ENCODE measurements at regions not wholly inside any gene's neighbourhood (a gene's known extent, or its start where the extent isn't known, plus 50 kb on each side); places are given as distances from the start of the nearest gene placed in this dataset.

DNA sequence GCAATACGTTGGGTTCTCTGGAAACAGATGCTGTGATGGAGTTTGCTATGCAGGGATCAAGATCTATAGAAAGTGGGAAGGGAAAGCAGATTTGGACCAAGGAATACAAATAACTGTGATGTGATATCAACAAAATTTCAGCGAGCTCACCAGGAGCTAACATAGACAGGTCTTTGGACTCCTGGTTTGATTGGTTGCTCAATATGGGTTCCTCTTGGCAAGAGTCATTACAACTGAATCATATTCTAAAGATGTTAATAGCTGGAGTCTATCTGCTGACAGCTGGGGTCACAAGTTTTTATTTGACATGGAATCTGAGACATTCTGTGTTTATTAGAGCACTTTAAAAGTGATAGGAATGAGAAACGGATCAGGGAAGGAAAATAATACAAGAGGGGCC, 637.6 kb upstream of the GNPDA2 start:
- no peaks in the 10 kb centered on the region for H3K27me3 ChIP-seq
- intact Hi-C loops (cut with DNase I), result no loop called here
- H3K9me3 ChIP-seq, result peaks cover 0 to 4% of the 10 kb centered on the region in 2 donors
- H3K4me3 ChIP-seq, result no peak overlapping the region
- no peak for DNase-seq
- H3K36me3 ChIP-seq, result no peaks in the 10 kb centered on the region
- H3K4me1 ChIP-seq, result no peaks in the 10 kb centered on the region
- no peak overlapping the region for H3K27ac ChIP-seq
- TF ChIP-seq, protein P1, sequence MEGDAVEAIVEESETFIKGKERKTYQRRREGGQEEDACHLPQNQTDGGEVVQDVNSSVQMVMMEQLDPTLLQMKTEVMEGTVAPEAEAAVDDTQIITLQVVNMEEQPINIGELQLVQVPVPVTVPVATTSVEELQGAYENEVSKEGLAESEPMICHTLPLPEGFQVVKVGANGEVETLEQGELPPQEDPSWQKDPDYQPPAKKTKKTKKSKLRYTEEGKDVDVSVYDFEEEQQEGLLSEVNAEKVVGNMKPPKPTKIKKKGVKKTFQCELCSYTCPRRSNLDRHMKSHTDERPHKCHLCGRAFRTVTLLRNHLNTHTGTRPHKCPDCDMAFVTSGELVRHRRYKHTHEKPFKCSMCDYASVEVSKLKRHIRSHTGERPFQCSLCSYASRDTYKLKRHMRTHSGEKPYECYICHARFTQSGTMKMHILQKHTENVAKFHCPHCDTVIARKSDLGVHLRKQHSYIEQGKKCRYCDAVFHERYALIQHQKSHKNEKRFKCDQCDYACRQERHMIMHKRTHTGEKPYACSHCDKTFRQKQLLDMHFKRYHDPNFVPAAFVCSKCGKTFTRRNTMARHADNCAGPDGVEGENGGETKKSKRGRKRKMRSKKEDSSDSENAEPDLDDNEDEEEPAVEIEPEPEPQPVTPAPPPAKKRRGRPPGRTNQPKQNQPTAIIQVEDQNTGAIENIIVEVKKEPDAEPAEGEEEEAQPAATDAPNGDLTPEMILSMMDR (IDR thresholded peaks at IDR 0.05), result no peak
- no peak for ATAC-seq

DNA sequence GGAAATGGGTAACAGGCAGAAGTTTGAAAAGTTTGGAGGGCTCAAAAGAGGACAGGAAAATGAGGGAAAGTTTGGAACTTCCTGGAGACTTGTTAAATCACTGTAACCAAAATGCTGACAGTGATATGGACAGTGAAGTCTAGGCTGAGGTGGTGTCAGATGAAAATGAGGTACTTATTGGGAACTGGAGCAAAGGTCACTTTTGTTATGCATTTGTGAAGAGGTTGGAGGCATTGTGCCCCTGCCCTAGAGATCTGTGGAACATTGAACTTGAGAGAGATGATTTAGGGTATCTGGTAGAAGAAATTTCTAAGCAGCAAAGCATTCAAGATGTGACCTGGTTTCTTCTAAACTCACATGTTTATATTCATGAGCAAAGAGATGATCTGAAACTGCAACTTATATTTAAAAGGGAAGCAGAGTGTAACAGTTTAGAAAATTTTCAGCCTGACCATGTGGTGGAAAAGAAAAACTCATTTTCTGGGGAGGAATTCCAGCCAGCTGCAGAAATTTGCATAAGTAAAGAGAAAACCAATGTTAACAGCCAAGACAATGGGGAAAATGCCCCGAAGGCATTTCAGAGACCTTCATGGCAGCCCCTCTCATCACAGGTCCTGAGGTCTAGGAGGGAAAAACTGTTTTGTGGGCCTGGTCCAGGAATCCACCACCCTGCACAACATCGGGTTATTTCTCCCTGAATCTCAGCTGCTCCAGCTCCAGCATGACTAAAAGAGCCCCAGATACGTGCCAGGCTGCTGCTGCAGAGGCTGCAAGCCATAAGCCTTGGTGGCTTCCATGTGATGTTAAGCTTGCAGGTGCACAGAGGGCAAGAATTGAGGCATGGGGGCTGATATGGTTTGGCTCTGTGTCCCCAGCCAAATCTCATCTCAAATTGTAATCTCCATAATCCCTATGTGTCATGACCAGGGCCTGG, 632.5 kb upstream of the GNPDA2 start:
- Histone ChIP-seq H3K9me3 (peaks cover 0 to 4% of the 10 kb centered on the region in 2 donors), H3K4me1 (no peaks in the 10 kb centered on the region), H3K27me3 (no peaks in the 10 kb centered on the region), H3K4me3 (no peak overlapping the region), H3K27ac (no peak overlapping the region), H3K36me3 (no peaks in the 10 kb centered on the region)
- ATAC-seq, result no peak
- intact Hi-C loops (cut with DNase I), result no loop called here
- TF ChIP-seq, protein P1 (IDR thresholded peaks at IDR 0.05), result no peak
- DNase-seq, result no peak

DNA sequence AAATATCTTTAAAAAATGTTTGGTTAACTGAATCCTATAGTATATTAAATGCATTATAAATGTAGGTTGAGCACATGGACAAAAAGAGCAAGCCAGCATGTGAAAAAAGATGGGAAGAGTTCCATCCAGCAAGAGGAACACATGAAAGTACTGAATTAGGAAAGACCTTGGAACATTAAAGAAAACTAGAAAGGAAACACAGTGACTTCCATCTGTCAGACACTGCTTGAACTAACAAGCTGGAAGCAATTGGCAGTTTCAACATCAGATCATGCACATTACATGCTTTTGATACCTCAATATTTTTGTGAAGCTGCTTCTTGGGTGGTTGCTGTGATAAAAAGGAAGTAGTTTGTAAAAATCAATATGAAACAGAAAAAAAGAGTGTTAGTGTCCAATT, 626.8 kb upstream of the GNPDA2 start:
- TF ChIP-seq, protein P1 (IDR thresholded peaks at IDR 0.05), result no peak
- Histone ChIP-seq H3K4me3 (no peak overlapping the region), H3K4me1 (no peaks in the 10 kb centered on the region), H3K27me3 (no peaks in the 10 kb centered on the region), H3K27ac (no peak overlapping the region), H3K36me3 (no peaks in the 10 kb centered on the region), H3K9me3 (no peaks in the 10 kb centered on the region)
- intact Hi-C loops (cut with DNase I), result no loop called here
- ATAC-seq (no peak), DNase-seq (no peak)

DNA sequence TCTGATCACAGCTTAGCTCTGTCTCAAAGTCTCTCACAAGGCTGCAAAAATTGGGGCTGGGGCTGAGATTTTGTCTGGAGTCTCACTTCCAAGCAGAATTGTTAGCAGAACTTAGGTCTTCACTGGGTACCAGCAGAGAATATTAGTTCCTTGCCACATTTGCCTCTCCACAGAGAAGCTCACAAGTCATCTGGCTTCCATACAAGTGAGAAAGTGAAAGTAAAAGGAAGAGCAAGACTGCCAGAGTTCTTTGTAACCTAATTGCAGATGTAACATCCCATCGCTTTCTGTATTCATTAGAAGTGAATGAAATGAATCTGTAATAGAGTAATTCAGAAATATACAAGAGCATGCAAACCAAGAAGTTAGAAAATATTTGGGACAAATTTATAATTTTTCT, 624.1 kb upstream of the GNPDA2 start:
- H3K4me1 ChIP-seq, result no peaks in the 10 kb centered on the region
- no peak overlapping the region for H3K27ac ChIP-seq
- DNase-seq, result peak in 2 of 4 donors; percentile 16 to 42
- intact Hi-C loops (cut with DNase I), result no loop called here
- no peaks in the 10 kb centered on the region for H3K9me3 ChIP-seq
- peak; percentile 71 for ATAC-seq
- TF ChIP-seq, protein P1 (IDR thresholded peaks at IDR 0.05), result no peak
- H3K36me3 ChIP-seq, result no peaks in the 10 kb centered on the region
- H3K27me3 ChIP-seq, result no peaks in the 10 kb centered on the region
- no peak overlapping the region for H3K4me3 ChIP-seq

DNA sequence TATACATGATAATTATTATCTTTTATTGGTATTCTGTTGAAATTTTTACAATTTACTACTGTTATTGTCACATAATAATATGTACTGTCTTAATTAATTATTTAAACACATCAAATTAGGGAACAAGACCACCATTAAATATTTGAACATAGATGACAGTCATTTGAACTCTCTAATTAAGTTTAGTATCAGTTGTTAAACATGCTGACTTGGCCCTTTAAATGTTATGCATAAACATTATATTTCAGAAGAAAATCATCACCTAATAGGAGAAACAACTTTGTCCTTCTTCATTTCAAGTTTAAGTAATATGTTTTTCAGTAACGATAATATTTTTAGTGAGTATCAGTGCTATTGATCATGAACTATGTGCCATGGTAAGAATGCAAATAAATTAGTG, 623.5 kb upstream of the GNPDA2 start:
- Histone ChIP-seq H3K36me3 (no peaks in the 10 kb centered on the region), H3K4me1 (no peaks in the 10 kb centered on the region), H3K27ac (no peak overlapping the region), H3K9me3 (no peaks in the 10 kb centered on the region), H3K27me3 (no peaks in the 10 kb centered on the region), H3K4me3 (no peak overlapping the region)
- intact Hi-C loops (cut with DNase I), result no loop called here
- ATAC-seq (no peak), DNase-seq (no peak)
- TF ChIP-seq, protein P1 (IDR thresholded peaks at IDR 0.05), result no peak

Data from left lung (tissue), 4 donors.